Osteocyte (in vitro differentiated cells): ENCODE measurements at regions not wholly inside any gene's neighbourhood (a gene's known extent, or its start where the extent isn't known, plus 50 kb on each side); places are given as distances from the start of the nearest gene placed in this dataset.

Source experiments
- DNase-seq: peaks from one replicate; pipeline ENCODE4 v3.0.0; 2021; ENCODE audit warnings: mixed read lengths; ENCODE audit not compliant: unreplicated experiment; ENCODE audit errors: extremely low spot score
- H3K27ac Mint-ChIP-seq: one replicate; pipeline ENCODE4 v1.8.0; 2021; ENCODE audit warnings: mild to moderate bottlenecking, mixed read lengths; ENCODE audit not compliant: unreplicated experiment
- H3K27me3 Mint-ChIP-seq: one replicate; pipeline ENCODE4 v1.8.0; 2021; ENCODE audit warnings: mixed read lengths; ENCODE audit not compliant: unreplicated experiment
- H3K36me3 Mint-ChIP-seq: one replicate; pipeline ENCODE4 v1.8.0; 2021; ENCODE audit warnings: mixed read lengths; ENCODE audit not compliant: unreplicated experiment
- H3K4me1 Mint-ChIP-seq: one replicate; pipeline ENCODE4 v1.8.0; 2021; ENCODE audit warnings: mixed read lengths; ENCODE audit not compliant: unreplicated experiment
- H3K4me3 Mint-ChIP-seq: one replicate; pipeline ENCODE4 v1.8.0; 2021; ENCODE audit warnings: mild to moderate bottlenecking, moderate library complexity, mixed read lengths; ENCODE audit not compliant: unreplicated experiment
- H3K9me3 Mint-ChIP-seq: one replicate; pipeline ENCODE4 v1.8.0; 2021; ENCODE audit warnings: mixed read lengths; ENCODE audit not compliant: unreplicated experiment
- CTCF ChIP-seq: fragments of 200-600 bp; sonication (generic); IDR thresholded peaks from 2 replicates; pipeline ENCODE4 v1.5.0; 2021; ENCODE audit warnings: antibody characterized with exemption, mild to moderate bottlenecking, moderate library complexity

GRCh38 chr11:70627219-70627618 is 228.9 kb downstream of the CTTN start:
- H3K4me1 Mint-ChIP-seq = no peaks in the 10 kb centered on the region

GRCh38 chr11:70628176-70628854 is 230.0 kb downstream of the CTTN start:
- no peak for TF ChIP-seq CTCF
- no peak for DNase-seq
- H3K36me3 Mint-ChIP-seq = no peaks in the 10 kb centered on the region
- H3K27ac Mint-ChIP-seq = no peak overlapping the region
- H3K4me3 Mint-ChIP-seq = no peak overlapping the region
- H3K9me3 Mint-ChIP-seq = no peaks in the 10 kb centered on the region
- no peaks in the 10 kb centered on the region for H3K27me3 Mint-ChIP-seq
- no peaks in the 10 kb centered on the region for H3K4me1 Mint-ChIP-seq

More at GRCh38 chr11:70627219-70627618, 228.9 kb downstream of the CTTN start:
- DNase-seq = no peak
- H3K36me3 Mint-ChIP-seq = no peaks in the 10 kb centered on the region
- no peak overlapping the region for H3K4me3 Mint-ChIP-seq
- H3K27ac Mint-ChIP-seq = no peak overlapping the region
- no peak for TF ChIP-seq CTCF
- no peaks in the 10 kb centered on the region for H3K9me3 Mint-ChIP-seq
- no peaks in the 10 kb centered on the region for H3K27me3 Mint-ChIP-seq

GRCh38 chr11:70628855-70629844 is 230.8 kb downstream of the CTTN start:
- no peaks in the 10 kb centered on the region for H3K9me3 Mint-ChIP-seq
- no peaks in the 10 kb centered on the region for H3K27me3 Mint-ChIP-seq
- H3K4me3 Mint-ChIP-seq = no peak overlapping the region
- no peak for DNase-seq
- H3K36me3 Mint-ChIP-seq = no peaks in the 10 kb centered on the region
- no peak for TF ChIP-seq CTCF
- no peak overlapping the region for H3K27ac Mint-ChIP-seq
- H3K4me1 Mint-ChIP-seq = no peaks in the 10 kb centered on the region

- Mint-ChIP-seq H3K9me3 (no peaks in the 10 kb centered on the region), H3K27ac (no peak overlapping the region), H3K36me3 (no peaks in the 10 kb centered on the region), H3K4me1 (no peaks in the 10 kb centered on the region), H3K27me3 (no peaks in the 10 kb centered on the region), H3K4me3 (no peak overlapping the region)
- DNase-seq = no peak
- no peak for TF ChIP-seq CTCF
These were observed 231.7 kb downstream of the CTTN start for GRCh38 chr11:70630068-70630467.
